ENCODE measurements at regions not wholly inside any gene's neighbourhood (a gene's known extent, or its start where the extent isn't known, plus 50 kb on each side); places are given as distances from the start of the nearest gene placed in this dataset.

DNA sequence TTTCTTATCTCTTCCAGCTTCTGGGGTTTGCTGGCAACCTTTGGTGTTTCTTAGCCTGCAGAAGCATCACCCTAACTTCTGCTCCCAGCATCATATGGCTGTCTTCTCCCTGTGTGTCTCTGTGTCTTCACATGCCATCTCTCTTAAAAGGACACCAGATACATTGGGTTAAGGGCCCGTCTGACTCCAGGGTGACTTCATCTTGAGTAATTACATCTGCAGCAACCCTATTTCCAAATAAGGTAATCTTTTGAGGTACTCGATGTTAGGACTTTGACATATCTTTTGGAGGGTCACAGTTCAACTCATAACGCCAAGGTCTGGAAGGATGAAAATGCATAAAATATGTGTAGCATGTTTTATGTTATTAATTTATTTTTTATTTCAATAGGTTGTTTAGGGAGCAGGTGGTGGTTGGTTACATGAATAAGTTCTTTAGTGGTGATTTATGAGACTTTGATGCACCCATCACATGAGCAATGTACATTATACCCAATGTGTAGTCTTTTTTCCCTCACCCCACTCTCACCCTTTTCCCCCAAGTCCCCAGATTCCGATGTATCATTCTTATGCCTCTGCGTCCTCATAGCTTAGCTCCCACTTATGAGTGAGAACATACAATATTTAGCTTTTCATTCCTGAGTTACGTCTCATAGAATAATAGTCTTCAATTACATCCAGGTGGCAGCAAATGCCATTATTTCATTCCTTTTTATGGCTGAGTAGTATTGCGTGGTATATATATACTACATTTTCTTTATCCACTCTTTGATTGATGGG is 131.1 kb downstream of the TBXT start:
- Mint-ChIP-seq H3K9me3 (peaks cover 34% of the 10 kb centered on the region), H3K27me3 (ENCODE audit: low read depth, poor library complexity) (peaks cover 8% of the 10 kb centered on the region), H3K36me3 (ENCODE audit: low read depth) (no peaks in the 10 kb centered on the region), H3K27ac (no peak overlapping the region), H3K4me1 (peaks cover 16% of the 10 kb centered on the region), H3K4me3 (no peak overlapping the region)
- TF ChIP-seq CTCF (IDR thresholded peaks at IDR 0.05): no peak
- no peak for DNase-seq

DNA sequence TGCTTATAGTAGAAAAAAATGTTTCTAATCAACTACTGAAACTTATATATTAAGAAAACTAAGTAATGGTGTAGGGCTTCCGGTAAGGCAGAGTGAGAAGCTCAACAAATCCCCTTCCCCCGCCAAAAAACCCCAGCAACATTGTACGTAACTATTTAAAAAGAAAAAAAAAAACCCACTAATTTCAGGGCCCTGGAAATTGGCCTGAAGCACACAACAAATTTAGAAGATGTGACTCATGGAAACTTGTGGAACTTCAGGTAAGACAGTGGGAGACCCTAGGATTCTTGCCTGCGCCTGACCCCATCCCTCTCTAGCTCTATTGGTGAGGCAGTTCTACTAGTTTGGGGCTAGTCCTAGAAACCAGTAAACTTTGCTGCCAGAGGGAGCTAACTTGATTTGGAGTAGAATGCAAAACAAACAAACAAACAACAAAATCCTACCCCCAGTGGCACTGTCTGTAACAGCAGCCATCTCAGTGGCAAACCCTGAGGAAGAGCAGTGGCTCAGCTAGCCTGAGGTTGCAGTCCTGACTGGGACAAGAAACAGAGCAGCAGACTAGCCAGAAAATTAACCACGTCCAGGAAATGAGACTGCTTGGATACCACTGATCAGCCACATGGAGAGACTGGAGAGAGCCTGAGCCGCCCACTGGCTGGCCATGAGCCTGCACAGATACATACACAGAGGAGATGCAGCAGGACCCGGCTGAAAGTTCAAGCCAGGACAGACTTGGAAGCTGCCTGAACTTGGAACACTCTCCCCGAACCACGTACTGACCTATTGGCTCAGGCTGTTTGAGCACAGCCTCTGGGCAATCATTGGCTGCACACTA is 135.1 kb downstream of the TBXT start:
- H3K4me1 Mint-ChIP-seq: peaks cover 14% of the 10 kb centered on the region
- H3K36me3 Mint-ChIP-seq (ENCODE audit: low read depth): no peaks in the 10 kb centered on the region
- no peak overlapping the region for H3K27ac Mint-ChIP-seq
- H3K27me3 Mint-ChIP-seq (ENCODE audit: low read depth, poor library complexity): peaks cover 4% of the 10 kb centered on the region
- H3K9me3 Mint-ChIP-seq: peaks cover 14% of the 10 kb centered on the region
- DNase-seq: no peak
- no peak for TF ChIP-seq CTCF (IDR thresholded peaks at IDR 0.05)
- no peak overlapping the region for H3K4me3 Mint-ChIP-seq

GRCh38 chr6:166031275-166031674 is 136.4 kb downstream of the TBXT start:
- Mint-ChIP-seq H3K27ac (no peak overlapping the region), H3K4me1 (peaks cover 14% of the 10 kb centered on the region), H3K36me3 (ENCODE audit: low read depth) (no peaks in the 10 kb centered on the region), H3K9me3 (peaks cover 3% of the 10 kb centered on the region), H3K27me3 (ENCODE audit: low read depth, poor library complexity) (no peaks in the 10 kb centered on the region), H3K4me3 (no peak overlapping the region)
- TF ChIP-seq CTCF (IDR thresholded peaks at IDR 0.05): no peak
- DNase-seq: no peak

DNA sequence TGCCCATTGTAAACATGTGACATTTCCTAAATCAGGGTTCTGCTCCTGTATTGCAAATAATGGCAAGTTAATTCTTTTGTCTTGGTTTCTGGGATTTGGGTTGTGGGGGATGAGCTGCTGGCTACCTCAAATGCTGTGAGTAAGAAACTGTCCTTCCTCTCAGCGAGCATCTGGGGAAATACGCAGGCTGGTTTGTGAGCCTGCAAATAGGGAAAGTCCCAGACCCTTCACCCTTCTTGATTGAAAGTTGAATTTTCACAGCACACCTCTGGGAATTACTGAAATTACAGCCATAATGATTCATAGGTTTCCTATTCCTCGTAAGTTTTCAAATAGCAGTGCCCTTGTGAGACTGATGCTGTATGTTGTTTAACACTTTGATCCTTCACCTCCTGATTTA is 138.1 kb downstream of the TBXT start:
- no peak for TF ChIP-seq CTCF (IDR thresholded peaks at IDR 0.05)
- H3K4me3 Mint-ChIP-seq: no peak overlapping the region
- H3K27me3 Mint-ChIP-seq (ENCODE audit: low read depth, poor library complexity): no peaks in the 10 kb centered on the region
- H3K27ac Mint-ChIP-seq: no peak overlapping the region
- peaks cover 6% of the 10 kb centered on the region for H3K9me3 Mint-ChIP-seq
- H3K4me1 Mint-ChIP-seq: peaks cover 14% of the 10 kb centered on the region
- no peaks in the 10 kb centered on the region for H3K36me3 Mint-ChIP-seq (ENCODE audit: low read depth)
- no peak for DNase-seq

- no peak for DNase-seq
- TF ChIP-seq CTCF (IDR thresholded peaks at IDR 0.05): no peak
- H3K27ac Mint-ChIP-seq: no peak overlapping the region
- H3K4me3 Mint-ChIP-seq: no peak overlapping the region
- peaks cover 3% of the 10 kb centered on the region for H3K4me1 Mint-ChIP-seq
- peaks cover 5% of the 10 kb centered on the region for H3K9me3 Mint-ChIP-seq
- no peaks in the 10 kb centered on the region for H3K36me3 Mint-ChIP-seq (ENCODE audit: low read depth)
- H3K27me3 Mint-ChIP-seq (ENCODE audit: low read depth, poor library complexity): peaks cover 6% of the 10 kb centered on the region
Measured at GRCh38 chr6:166027761-166028160, 139.9 kb downstream of the TBXT start.
